ENCODE measurements at regions not wholly inside any gene's neighbourhood (a gene's known extent, or its start where the extent isn't known, plus 50 kb on each side); places are given as distances from the start of the nearest gene placed in this dataset.

- peak; percentile 95 for DNase-seq (ENCODE audit: low read depth)
- no peak for TF ChIP-seq CTCF (conservative IDR thresholded peaks at IDR 0.05; ENCODE audit: control insufficient read depth, insufficient read depth, low read depth, low read length)
- H3K4me3 ChIP-seq (ENCODE audit: control insufficient read depth, low read depth, low read length), result no peak overlapping the region
These were observed 861.1 kb downstream of the DHX35 start for GRCh38 chr20:39823224-39823623.

DNA sequence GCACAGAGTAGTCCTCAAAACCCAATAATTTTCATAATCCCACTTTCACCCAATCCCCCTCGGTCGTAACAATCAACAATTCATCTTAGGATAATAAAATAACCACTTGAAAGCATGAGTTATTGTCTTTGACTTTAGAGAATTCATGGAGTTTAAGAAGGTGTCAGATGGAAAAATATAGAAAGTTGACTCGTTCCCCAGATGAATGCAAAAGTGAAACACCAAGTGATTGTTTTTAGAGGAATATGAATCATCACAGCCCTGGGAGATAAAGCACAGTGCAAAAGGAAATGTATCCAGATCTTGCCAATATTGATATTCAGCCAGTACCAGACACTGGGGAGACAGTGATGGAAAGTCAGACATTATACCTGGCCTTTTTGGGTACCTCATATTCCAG lies 860.5 kb downstream of the DHX35 start:
- H3K4me3 ChIP-seq (ENCODE audit: control insufficient read depth, low read depth, low read length), result no peak overlapping the region
- DNase-seq (ENCODE audit: low read depth), result peak; percentile 72
- TF ChIP-seq CTCF (conservative IDR thresholded peaks at IDR 0.05; ENCODE audit: control insufficient read depth, insufficient read depth, low read depth, low read length), result no peak

DNA sequence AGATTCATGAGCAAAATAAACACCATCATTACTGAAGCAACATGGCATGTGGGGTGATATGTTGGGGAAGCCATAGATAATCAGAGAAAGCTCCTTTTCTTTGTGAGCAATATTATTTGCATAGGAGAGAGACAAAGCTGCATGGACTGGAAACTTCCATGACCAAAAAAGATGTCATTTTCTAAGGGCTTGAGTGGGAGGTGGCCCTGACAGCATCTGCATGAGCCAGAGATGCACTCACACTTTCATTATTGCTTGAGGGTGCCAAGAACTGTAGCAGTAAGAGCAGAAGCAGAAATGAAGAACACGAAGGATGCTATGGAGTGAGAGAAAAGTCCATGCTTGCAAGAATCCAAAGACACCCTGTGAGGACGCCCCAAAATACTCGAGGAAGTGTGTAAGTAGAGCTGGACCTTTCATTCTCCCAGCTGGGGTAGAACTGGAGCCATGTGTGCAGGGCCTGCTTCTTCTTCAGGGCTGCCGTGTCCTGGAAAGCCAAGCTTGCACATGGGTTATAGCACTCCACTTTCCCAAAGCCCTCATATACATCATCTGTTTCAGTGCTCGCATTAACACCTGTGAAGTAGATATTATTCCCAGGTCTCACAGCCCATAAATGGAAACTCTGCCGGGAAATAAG lies 851.2 kb downstream of the DHX35 start:
- TF ChIP-seq CTCF (conservative IDR thresholded peaks at IDR 0.05; ENCODE audit: control insufficient read depth, insufficient read depth, low read depth, low read length), result no peak
- H3K4me3 ChIP-seq (ENCODE audit: control insufficient read depth, low read depth, low read length), result no peak overlapping the region
- no peak for DNase-seq (ENCODE audit: low read depth)

DNA sequence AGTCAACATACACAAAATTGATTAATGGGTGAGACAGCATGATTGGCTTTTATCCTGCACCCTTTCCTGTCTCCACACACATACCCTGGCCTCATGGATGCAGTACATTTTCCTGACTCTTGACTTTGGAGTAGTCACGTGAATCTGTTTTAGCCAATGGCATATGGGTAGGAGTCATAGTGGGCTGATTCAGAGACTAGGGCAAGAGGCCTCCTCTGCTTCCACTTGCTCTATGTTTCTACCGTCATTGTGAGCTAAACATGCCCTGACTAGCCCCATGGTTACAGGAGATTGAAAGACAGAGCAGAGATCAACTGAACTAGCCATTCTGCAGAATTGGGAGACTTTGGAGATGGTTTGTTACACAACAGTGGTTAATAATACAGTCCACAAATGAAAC lies 850.0 kb downstream of the DHX35 start:
- no peak overlapping the region for H3K4me3 ChIP-seq (ENCODE audit: control insufficient read depth, low read depth, low read length)
- TF ChIP-seq CTCF (conservative IDR thresholded peaks at IDR 0.05; ENCODE audit: control insufficient read depth, insufficient read depth, low read depth, low read length), result no peak
- DNase-seq (ENCODE audit: low read depth), result peak; percentile 38

DNA sequence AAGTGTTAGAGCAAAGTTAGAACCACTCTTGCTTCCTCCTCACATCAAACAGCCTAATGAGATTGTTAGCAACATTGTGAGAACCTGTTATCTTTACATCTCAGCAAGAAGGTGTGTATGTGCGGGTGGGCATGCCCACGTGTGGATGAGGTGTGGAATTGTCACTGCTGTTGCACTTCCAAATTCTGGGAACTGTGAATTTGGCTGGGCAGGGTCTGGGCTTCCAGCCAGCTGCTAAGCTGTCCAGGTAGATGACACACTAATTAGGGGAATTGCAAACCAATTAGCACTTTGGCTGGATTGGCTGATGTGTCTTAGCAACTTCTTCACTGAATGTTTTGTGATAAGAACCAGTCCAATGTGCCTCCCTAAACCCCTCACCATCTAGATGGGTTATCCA lies 848.2 kb downstream of the DHX35 start:
- TF ChIP-seq CTCF (conservative IDR thresholded peaks at IDR 0.05; ENCODE audit: control insufficient read depth, insufficient read depth, low read depth, low read length), result no peak
- no peak for DNase-seq (ENCODE audit: low read depth)
- H3K4me3 ChIP-seq (ENCODE audit: control insufficient read depth, low read depth, low read length), result no peak overlapping the region

DNA sequence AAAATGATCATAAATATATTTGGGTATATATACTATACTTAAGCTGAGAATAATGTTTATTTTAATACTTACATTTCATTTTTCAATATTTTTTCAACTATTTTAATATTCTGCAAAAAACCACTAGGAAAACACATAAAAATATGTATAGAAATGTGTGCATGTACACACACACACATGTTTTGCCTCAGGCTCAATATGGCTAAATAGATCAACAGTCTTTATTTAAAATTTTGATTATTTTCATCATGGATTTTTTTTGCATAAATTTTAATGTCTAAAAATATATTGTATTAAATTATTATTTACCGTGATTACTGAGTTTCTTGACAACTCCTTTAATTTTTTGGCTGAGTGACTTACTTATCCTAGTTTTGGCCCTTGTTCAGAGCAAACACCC lies 846.5 kb downstream of the DHX35 start:
- no peak for TF ChIP-seq CTCF (conservative IDR thresholded peaks at IDR 0.05; ENCODE audit: control insufficient read depth, insufficient read depth, low read depth, low read length)
- no peak overlapping the region for H3K4me3 ChIP-seq (ENCODE audit: control insufficient read depth, low read depth, low read length)
- DNase-seq (ENCODE audit: low read depth), result no peak

DNA sequence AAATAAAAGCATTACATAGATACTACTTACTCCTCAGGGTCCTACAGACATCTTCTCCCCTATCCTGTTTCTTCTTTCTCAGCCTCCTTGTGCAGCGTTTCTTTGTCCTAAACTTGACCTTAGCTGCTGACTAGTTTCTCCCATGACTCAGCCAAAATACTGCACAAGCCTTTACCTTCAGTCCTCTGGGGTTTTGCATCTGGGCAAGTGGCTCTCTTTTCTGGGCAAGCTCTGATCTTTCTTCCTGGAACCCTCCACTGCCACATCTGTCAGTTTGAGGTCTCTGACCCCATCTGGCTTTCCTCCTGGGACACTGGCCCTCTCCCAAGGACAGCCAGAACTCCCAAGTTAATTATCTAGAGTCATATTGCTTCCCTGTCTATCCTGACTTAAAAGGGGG lies 838.4 kb downstream of the DHX35 start:
- peak; percentile 91 for DNase-seq (ENCODE audit: low read depth)
- H3K4me3 ChIP-seq (ENCODE audit: control insufficient read depth, low read depth, low read length), result no peak overlapping the region
- no peak for TF ChIP-seq CTCF (conservative IDR thresholded peaks at IDR 0.05; ENCODE audit: control insufficient read depth, insufficient read depth, low read depth, low read length)
